ENCODE measurements at regions not wholly inside any gene's neighbourhood (a gene's known extent, or its start where the extent isn't known, plus 50 kb on each side); places are given as distances from the start of the nearest gene placed in this dataset.

DNA sequence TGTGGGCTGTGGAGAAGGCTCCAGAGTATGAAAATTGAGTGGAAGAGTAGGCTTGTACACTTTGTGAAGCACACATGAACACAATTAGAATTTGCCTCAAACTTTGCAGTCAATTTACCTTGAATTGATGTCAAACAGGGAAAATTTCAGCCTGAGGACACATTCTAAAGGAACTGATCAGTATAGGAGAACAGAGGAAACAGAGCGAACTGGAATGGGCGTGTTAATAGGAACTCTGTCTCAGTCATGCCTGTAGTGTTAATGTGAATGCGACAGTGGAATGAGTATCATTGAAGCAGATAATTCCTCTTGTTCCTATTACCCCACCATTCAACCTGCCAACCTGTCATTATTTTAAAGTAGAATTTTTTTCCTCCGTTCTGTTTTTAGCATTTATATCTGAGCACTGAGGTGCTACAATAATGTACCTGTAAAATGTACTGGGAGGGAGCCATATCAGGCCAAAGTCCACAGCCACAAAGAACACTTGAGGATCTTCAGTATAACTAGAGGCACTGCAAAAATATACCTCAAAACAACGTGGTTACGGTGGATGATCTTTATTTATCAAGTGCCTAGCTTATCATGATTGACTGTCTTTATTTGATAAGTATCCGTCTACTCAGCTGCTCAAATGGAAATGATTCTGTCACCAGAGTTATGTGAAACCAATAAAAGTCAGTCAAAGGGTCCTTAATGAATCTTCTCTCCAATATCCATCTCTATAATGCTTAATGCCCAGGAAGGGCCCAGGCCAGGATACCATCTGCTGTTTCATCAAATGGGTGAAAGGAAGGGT is 125.3 kb upstream of the STMND1 start:
- TF ChIP-seq, protein P1, sequence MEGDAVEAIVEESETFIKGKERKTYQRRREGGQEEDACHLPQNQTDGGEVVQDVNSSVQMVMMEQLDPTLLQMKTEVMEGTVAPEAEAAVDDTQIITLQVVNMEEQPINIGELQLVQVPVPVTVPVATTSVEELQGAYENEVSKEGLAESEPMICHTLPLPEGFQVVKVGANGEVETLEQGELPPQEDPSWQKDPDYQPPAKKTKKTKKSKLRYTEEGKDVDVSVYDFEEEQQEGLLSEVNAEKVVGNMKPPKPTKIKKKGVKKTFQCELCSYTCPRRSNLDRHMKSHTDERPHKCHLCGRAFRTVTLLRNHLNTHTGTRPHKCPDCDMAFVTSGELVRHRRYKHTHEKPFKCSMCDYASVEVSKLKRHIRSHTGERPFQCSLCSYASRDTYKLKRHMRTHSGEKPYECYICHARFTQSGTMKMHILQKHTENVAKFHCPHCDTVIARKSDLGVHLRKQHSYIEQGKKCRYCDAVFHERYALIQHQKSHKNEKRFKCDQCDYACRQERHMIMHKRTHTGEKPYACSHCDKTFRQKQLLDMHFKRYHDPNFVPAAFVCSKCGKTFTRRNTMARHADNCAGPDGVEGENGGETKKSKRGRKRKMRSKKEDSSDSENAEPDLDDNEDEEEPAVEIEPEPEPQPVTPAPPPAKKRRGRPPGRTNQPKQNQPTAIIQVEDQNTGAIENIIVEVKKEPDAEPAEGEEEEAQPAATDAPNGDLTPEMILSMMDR (IDR thresholded peaks at IDR 0.05; ENCODE audit: extremely low read depth in 1 of 2, insufficient read depth in 1 of 2, low read depth in 1 of 2, low read length in 2 of 2) = no peak
- TF ChIP-seq EZH2 (IDR thresholded peaks at IDR 0.05; ENCODE audit: borderline replicate concordance, low read depth, low read length, severe bottlenecking) = no peak
- no peak for TF ChIP-seq MYC (IDR thresholded peaks at IDR 0.05; ENCODE audit: low read depth, low read length)
- no peak for TF ChIP-seq POLR2A (IDR thresholded peaks at IDR 0.05; ENCODE audit: low read depth, low read length)
- TF ChIP-seq JUN (IDR thresholded peaks at IDR 0.05; ENCODE audit: borderline replicate concordance, insufficient read depth, insufficient read length, low read depth) = no peak
- TF ChIP-seq POLR2AphosphoS5 (IDR thresholded peaks at IDR 0.05; ENCODE audit: insufficient read depth, low read depth, low read length) = no peak
- no peak for TF ChIP-seq FOS (IDR thresholded peaks at IDR 0.05; ENCODE audit: borderline replicate concordance, insufficient read depth, low read length)

Data from endothelial cell of umbilical vein (primary cell).